ENCODE measurements at regions not wholly inside any gene's neighbourhood (a gene's known extent, or its start where the extent isn't known, plus 50 kb on each side); places are given as distances from the start of the nearest gene placed in this dataset.

DNA sequence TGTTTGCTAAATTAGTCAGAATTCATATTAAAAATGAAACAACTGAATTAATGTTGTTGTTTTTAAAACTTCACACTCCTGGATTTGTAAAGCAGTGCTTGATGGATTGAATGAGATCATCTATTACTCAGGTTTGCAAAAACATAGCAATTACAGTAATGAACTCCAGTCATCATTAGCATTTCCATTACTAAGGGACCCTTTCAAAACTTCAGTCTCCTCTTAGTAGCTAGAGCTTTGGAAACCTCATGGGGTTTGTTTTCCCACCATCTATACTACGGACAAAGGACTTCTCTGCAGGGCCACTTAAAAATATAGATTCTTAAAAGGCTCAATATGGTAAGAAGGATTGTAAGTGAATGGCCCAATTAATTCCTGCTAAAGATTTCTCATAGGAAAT, 174.5 kb upstream of the PRNP start:
- DNase-seq, result no peak

DNA sequence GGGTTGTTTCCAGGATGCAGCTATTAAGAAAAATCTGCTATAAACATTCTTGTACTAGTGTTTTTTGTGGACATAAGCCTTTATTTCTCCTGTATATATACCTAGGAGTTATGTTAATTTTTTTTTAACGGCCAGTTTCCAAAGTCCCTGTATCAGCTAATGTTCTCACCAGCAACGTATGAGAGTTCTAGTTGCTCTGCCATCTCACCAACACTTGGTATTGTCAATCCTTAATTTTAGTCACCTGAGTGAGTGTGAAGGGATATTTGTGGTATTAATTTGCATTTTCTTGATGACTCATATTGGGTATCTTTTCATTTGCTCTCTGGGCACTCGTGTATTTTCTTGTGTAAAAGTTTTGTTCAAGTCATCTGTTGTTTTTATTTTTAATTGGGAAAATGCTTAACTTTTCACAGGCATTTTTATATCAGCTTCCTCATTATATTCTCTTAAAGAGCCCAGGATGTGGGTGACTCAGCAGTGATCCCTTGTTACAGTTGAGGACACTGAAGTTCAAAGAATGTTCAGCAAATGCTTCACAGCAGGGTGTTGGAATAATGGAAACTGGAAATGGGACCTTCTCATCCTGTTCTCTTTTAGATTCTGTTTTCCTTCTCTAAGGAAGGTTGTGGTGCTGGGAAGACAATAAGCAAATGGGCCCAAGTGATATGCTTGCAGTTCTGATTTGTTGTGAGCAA, 176.3 kb upstream of the PRNP start:
- no peak for DNase-seq

DNA sequence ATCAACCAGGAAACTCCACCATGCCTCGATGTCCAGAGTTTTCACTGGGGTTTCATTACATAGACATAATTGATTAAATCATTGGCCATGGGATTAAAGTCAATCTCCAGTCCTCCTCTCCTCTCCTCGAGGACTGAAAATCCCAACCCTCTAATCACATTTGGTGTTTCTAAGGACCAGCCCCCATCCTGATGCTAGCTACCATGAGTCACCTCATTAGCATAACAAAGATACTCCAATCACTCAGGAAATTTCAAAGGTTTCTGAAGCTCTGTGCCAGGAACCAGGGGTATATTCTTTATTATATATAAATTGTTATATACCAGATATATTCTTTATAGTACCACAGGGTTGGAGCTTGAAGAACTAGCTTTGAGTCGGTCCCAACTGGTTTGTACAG, 177.5 kb upstream of the PRNP start:
- DNase-seq, result no peak

DNA sequence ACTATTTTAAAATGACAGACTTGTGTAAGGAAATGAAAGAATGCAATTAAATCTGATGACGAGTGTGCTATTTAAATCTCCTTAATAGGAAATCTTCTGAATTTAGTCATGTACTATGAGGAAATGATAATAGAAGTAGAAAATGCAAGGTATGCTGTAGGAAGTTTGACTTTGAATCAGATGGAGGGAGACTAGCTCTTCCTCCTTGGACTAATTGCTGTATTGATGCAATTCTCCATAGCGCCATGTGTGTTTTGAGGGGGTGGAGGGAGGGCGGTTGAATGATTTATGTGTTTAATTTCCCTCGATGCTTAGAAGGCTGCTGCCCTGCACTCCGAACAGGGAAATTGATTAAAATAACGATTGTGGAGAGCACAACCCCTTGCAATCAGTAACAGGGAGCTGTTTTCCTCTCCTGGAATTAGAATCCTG, 179.0 kb upstream of the PRNP start:
- no peak for DNase-seq

DNA sequence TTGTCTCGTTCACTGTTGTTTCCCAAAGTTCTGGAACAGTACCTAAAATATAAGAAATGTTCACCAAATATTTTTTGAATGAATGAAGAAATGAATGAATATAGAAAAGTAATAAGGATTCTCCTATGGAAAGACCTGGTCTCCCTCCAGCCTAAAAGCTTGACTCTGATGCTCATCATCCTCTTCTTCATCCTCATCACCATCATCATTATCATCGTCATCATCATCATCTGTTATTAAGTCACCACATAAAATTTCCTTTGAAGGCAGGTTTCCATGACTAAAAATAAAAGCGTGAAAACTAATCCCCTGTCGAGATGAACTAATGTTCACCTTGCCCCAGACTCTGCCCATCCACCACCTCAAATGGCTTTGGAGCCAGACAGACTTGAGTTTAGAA, 181.4 kb upstream of the PRNP start:
- DNase-seq, result no peak

DNA sequence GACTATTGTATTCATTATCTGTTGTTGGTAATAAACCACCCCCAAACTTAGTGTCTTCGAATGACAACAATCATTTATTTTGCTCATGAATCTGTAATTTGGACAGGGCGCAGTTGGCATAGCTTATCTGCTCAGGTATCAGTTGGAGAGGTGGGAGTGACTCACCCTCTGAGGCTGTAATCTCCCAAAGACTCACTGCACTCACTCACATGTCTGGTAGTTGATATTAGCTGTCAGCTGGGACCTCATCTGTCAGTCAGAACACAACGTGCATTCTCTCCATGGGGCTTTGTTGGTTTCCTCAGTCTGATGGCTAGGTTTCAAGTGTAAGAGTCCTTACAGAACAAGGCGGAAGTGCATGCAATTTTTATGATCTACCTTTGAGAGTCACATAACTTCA, 183.5 kb upstream of the PRNP start:
- no peak for DNase-seq

DNA sequence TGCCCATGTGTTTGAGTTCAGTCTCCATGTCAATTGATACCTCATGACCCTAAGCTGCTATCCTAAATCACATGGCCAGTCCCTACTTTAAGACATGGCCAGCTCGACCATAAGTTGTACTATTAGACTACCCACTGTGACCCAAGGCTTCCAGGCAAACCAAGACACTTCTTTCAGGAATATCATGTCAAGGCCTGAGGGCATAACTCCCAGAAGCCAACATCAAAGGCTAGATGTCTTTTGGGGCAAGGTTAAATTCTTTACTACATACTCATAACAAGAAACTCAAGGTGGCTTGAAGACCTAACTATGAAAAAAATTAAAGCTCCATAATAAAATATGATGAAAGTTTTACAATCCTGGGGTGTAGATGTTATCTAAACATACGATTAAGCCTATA, 192.9 kb upstream of the PRNP start:
- no peak for DNase-seq

DNA sequence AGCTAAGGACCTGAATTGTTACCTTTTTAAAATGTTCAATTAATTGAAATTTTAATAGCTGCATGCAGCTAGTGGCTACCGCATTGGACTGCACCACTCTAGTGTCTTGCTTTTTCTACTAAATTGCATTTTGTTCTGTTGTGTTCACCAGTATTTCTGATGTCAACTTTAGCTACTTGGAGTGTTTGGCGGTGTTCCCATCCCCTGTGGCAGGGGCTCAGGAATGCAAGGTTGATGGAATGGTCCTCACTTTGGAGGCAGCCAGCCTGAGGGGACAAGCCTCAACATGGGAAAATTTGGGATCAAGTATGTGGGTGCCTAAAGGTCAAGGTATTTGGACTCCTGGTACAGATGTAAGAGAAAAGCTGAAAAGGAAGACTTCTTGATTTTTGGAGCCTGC, 194.6 kb upstream of the PRNP start:
- no peak for DNase-seq

DNA sequence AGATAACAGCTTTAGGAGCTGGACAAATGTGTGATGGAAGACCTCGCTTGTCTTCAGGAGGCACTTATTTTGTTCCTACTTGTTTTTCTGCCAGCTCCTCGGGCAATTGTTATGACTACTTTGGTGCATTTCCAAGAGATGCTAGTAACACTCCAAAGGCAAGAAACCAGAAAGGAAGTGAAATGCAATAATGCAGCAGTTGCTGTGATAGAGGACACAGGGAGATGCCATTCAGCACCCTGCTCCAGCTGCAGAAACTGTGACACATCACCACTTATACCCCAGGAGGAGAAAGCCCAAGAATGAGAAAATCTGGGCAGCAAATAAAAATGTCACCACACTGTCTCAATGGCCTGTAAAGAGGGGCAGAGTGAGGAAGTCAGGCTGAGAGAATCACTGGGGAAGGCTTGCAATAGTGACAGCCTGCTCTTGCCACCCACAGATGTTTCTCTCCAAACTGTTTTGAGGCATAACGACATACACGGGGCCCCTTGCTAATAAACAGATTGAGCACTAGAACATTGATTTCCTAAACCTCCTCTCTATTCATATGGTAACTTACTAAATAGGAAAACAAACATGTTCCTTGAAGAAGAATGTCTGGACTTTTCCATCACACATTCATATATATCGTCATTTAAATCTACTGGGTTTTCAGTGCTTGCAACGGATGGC, 195.5 kb upstream of the PRNP start:
- no peak for DNase-seq

DNA sequence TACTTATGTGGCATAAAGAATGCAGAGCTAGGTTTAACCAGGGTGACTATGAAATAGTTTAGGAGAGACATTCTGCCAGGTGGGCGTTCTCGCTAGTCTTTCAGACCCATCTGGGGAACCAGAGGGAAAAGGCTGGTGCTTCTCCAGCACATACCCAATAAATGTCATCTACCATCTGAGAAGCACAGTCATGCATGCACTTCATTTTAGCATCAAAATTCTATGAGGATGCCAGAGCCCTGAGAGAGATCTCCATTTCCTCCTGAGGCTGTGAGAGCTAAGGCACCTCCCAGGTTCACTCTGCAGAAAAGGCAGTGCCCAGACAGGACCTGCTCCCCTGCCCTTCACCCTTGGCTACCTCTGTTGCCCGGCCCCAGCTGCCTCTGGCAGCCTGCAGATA, 196.2 kb upstream of the PRNP start:
- DNase-seq, result no peak

DNA sequence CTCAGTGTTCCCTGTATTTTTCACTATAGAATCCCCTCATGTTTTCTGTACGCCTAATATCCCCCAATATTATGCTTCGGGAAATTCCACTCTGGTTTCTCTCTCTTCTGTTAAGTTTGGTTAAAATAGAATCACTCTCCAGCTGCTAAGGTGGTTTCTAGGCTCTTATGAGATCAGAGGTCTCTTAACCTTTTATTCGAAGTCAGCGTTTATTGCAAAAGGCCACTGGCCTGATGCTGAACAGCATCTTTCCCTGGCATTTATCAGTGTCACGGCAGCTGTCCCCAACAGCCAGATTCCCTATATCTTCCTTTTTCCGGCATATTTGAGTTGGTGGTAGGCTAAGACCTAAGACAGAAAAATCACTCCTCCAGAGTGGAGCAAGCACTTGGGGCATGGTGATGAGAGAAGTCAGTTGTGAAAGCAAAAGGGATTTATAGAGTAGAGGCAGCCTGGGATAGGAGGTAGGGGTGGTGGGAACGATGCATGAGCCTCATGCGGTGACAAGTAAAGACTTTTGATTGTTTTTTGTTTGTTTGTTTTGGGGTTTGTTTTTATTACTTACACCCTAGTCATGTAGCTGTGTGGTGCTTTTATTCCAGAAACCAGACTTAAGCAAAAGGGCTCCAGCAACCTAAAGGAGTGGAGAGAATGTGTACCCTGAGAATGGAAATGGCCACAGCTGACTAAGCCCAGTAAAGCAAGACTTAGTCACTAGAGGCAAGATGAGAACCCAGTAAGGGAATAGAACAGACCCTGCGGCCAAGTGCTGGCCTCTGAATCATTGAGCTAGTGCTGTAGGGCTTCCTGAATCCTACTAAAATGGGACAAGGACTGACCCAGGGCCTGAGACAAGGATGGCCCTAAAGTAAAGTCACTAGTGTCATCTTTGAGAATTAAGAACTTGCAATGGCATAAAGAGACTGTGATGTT, 197.6 kb upstream of the PRNP start:
- no peak for DNase-seq

DNA sequence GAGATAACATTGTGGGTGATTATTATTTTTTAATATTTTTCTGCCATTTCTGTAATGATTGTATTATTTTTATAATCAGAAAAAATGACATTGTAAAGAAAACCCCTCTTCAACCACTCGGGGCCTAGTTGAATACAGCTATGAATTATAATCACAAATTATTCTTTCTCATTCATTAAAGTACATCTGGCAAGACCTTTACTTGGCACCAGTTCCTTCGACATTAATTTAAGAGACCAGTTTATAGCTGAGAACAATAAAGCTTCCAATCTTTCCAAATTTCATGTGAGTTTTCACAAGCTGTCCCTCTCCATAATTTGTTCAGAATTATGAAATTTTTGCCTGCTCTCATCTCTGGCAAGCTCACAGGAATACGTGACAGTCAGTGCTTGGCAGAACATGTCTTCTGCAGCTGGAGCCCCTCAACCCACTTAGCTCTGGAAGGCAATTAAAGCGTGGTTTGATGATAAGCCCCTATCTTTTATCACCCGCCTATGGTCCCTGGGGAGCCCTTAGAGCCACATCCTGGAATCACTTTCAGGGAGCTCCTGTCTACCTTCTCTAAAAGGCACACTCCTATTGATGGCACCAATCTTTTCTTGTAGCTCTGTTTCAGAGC, 201.8 kb upstream of the PRNP start:
- DNase-seq, result no peak

DNA sequence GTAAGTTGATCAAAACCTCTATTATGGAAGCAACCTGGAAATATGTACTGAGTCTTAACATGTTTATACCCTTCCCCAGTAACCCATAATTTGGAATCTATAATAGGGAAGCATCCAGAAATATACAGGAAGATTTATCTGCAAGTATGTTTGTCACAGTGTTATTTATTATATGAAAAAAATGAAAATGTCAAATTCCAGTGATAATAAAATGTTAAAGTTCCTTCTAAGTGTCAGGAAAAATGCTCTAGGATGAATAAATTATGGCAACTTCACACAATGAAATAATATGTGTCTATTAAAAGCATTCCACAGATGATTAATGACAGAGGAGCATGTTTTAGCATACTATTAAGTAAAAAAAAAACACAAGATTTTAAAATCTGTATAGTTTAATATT, 202.3 kb upstream of the PRNP start:
- DNase-seq, result no peak

DNA sequence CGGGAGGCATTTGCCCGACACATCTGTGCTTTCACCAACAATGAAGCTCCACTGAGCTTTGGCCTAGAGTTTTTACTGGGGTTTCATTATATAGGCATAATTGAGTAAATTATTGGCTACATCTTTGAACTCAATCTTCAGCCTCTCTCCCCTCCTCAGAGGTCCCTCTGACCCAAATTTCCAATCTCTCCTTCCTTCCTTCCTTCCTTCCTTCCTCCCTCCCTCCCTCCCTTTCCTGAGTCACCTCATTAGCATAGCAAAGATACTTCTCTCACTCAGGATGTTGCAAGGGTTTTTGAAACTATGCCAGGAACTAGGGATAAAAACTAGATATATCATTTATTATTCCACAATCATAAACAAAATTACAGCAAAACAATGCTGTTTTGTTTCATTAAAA, 202.8 kb upstream of the PRNP start:
- DNase-seq, result no peak

DNA sequence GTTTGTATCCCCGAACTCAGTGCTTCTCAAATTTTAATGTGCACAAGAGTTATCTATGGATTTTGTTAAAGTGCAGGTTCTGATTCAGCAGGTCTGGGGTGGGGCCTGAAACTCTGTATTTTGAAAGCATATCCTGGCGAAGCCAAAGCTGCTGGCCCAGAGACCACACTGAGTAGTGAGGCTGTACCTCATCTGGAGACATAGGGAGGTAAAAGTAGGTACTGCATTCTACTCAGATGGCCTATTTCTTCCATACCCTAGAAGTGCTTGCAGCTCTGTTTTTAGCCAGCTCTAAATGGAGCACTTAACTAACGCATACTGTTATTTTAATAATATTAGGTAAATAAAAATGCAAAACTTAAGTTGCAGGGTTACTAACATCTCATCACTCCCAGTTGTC, 206.2 kb upstream of the PRNP start:
- no peak for DNase-seq

DNA sequence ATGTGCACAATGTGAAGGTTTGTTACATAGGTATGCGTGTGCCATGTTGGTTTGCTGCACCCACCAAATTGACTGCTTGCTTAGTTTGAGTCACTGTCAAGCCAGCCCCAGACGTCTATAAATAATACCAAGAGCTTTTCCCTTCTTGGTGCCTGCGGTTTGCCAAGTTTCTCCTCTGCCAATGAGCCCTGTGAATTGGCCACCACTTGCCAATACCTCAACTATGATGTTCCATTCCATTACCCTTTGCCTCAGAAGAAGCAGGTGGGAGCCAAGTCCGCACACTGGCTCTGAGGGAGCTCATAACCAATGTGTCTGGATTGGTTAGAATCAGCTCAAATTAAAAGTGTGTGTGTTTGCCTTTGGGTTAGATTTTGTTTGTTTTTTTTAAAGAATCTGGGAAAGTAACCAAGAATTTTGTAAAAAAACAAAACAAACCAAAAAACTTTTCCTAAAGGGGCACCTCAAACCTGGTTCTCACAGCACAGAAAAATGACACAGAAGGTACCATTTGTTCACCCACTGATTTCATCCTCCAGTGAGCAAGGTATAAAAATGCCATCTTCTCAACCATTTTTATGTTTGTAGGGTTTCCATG, 209.3 kb upstream of the PRNP start:
- DNase-seq, result no peak

DNA sequence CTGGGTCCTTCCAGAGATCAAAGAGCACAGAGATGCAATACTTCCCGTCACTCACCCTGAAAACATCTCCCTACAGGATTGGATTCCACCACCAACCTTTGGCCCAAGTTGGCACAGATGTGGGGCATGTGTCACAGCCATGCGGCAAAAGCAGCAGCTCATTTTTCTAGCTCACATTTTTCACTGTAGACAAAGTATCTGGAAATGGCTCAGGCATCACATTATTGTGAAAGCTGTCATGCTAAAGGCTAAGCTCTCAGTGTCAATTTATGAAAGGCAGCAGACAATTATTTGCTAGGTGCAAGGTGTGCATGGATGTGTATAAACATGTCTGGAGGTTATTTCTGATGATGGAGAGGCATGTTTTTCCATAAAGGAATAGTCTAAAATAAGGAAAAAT, 213.3 kb upstream of the PRNP start:
- DNase-seq, result no peak

DNA sequence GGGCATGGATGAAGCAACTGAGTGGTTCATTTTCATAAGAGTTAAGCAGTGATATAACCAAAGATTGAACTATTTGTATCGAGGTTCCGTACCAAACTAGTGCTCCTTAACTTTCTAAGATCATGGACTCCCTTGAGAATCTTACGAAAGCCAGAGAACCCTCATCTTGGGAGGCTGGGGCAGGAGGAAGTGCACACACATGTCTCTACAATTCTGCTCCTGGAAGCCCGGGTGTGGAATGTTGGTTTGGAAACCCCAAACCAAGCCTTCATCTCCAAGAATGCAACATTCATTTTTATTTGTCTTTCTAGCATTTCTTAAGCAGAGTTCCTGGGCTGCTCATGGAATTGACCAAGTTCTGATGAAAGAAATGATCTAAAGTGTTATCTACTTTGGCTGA, 215.0 kb upstream of the PRNP start:
- no peak for DNase-seq

DNA sequence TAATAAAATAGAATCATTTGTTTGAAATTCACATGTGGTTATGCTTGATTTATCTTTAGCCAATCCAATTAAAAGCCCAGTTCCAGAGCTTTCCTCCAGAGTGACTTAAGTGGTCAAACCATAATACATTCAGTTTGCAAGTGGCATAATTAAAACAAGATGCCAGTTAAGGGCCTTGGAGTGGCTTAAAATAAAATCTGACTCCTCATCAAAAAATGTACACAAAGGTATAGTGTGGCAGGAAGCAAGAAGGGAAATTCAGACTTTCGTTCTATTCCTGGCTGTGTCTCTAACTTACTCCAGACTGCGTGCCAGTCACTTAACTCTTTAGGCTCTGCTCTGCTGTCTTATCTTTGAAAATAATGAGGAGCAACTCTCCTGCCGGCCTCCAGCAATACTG, 215.9 kb upstream of the PRNP start:
- DNase-seq, result no peak

DNA sequence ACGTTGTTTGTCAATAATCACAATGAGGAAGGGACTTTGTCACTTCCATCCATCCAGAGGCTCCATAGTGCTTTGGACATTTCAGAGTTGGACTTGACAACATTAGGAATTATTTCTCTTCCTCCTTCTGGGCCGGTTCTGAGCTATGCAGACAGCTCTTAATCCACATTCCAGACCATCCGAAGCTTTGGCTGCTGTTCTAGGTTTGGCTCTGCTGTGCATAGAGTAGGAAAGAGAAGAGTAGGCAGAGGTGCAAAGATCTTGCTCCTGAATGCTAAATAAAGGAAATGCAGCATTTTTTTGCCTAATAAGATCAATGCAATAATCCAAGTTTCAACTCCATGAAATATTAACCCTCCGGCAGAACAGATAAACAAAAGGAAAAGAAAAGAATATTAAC, 216.3 kb upstream of the PRNP start:
- DNase-seq, result no peak

DNA sequence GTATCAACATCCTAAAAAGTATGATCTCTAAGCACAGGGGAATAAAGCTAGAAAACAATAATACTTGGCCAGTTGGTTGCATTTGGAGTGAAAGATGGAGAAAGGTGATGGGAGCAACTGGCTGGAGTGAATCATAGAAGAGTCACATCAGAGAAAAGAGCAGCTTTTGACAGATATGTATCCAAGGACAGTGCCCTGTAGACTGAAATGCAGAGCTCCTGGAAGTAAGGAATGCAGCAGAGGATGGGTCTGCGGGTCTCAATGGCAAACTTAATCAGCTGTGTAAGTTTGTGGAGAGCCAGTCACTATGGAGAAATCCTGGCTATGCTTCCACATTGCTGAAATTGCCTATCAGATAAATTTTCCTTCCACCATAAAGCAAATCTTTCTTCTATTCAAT, 218.1 kb upstream of the PRNP start:
- no peak for DNase-seq

DNA sequence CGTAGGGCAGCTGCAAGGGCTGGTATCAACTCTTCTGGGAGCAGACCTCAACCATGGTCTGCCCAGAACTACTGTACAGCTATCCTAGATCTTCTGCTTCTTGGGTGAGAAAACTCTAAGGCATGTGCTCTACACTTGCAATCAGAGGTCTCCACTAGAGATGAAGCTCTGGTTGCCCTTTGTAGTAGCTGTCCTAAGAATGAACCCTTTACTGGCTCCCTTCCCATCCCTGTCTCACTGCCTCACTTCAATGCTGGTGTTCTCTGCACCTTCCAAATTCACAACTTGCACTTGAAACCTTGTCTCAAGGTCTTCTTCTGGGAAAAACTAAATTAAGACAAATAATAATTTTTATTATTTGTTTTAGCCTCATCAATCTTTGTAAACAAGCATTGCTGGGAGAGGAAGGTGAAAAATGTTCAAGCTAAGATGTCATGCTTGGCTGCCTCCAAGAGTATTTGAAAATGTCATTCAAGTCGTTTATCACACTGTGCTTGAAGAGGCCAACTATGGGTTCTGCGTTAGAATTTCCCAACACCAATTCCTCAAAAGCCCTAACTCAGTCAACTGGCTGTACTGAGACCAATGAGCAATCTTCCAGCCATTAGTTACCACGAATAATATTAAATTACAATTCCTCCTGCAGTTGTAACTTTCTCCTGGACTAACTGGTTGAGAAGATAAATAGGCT, 216.9 kb upstream of the ADRA1D start:
- DNase-seq, result no peak

DNA sequence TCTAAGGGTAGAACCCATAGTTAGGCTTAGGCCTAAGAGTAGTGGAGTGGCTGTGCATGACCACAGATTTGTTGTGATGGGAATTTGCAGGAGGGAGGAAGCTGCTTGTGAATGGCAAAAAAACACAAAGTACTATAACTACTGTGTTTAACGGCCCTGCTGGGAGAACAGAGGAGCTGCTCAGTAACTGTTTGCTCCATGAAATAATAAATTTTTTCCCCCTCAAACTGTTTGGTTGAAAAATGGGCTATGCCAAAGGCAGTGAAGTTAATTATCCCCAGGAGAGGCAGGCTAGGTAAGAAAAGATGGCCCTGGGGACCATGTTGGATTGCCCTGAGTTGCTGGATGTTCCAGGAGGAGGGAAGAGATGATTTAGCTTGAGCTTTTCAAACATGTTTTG, 216.1 kb upstream of the ADRA1D start:
- DNase-seq, result no peak
